ENCODE measurements at regions not wholly inside any gene's neighbourhood (a gene's known extent, or its start where the extent isn't known, plus 50 kb on each side); places are given as distances from the start of the nearest gene placed in this dataset.

GRCh38 chr1:118317842-118318614 lies 133.0 kb upstream of the SPAG17 start:
- Histone ChIP-seq H3K4me2 (ENCODE audit: control insufficient read depth, extremely low read depth, insufficient read depth, low read depth, low read length) (no peak overlapping the region), H3K4me3 (ENCODE audit: control insufficient read depth in 2 of 3, extremely low read depth in 1 of 3, insufficient read depth in 2 of 3, low read depth in 1 of 3, low read length in 3 of 3) (no peak overlapping the region), H3K27ac (ENCODE audit: control insufficient read depth, insufficient read depth, low read length) (no peak overlapping the region), H2AFZ (ENCODE audit: control insufficient read depth, low read length) (no peak overlapping the region), H3K9me1 (ENCODE audit: control insufficient read depth, extremely low read depth, insufficient read depth, low read length) (no peaks in the 10 kb centered on the region), H3K36me3 (ENCODE audit: control insufficient read depth in 2 of 2, extremely low read depth in 1 of 2, insufficient read depth in 2 of 2, low read length in 2 of 2) (no peaks in the 10 kb centered on the region), H3K9ac (ENCODE audit: control insufficient read depth, extremely low read depth, insufficient read depth, low read length) (no peak overlapping the region), H3K79me2 (ENCODE audit: control insufficient read depth, insufficient read depth, low read length) (no peaks in the 10 kb centered on the region), H3K9me3 (ENCODE audit: control insufficient read depth, low read depth, low read length) (no peaks in the 10 kb centered on the region), H4K20me1 (ENCODE audit: control insufficient read depth, extremely low read depth, insufficient read depth, low read length) (no peaks in the 10 kb centered on the region), H3K4me1 (ENCODE audit: control insufficient read depth, extremely low read depth, insufficient read depth, low read length) (no peaks in the 10 kb centered on the region), H3K27me3 (ENCODE audit: control insufficient read depth, extremely low read depth, insufficient read depth, low read length) (no peaks in the 10 kb centered on the region)
- no peak for TF ChIP-seq CTCF (optimal IDR thresholded peaks at IDR 0.05 in 1 of 3, IDR thresholded peaks at IDR 0.05 in 1 of 3, conservative IDR thresholded peaks at IDR 0.05 in 1 of 3; ENCODE audit: extremely low read depth in 1 of 3, insufficient read depth in 2 of 3, low read length in 3 of 3)
- TF ChIP-seq EZH2 (IDR thresholded peaks at IDR 0.05; ENCODE audit: low read length), result no peak
- no peak for FAIRE-seq
- dilution Hi-C loops (cut with MboI; ENCODE audit: extremely low pct_ligation_motif_present, low sequenced_read_pairs), result no loop called here
- DNase-seq (ENCODE audit: low read depth, low spot score), result no peak

- no peak overlapping the region for H2AFZ ChIP-seq (ENCODE audit: control insufficient read depth, low read length)
- no peaks in the 10 kb centered on the region for H4K20me1 ChIP-seq (ENCODE audit: control insufficient read depth, extremely low read depth, insufficient read depth, low read length)
- H3K9me3 ChIP-seq (ENCODE audit: control insufficient read depth, low read depth, low read length), result no peaks in the 10 kb centered on the region
- H3K4me3 ChIP-seq (ENCODE audit: control insufficient read depth in 2 of 3, extremely low read depth in 1 of 3, insufficient read depth in 2 of 3, low read depth in 1 of 3, low read length in 3 of 3), result no peak overlapping the region
- FAIRE-seq (no peak), DNase-seq (ENCODE audit: low read depth, low spot score) (no peak)
- no peaks in the 10 kb centered on the region for H3K27me3 ChIP-seq (ENCODE audit: control insufficient read depth, extremely low read depth, insufficient read depth, low read length)
- no peaks in the 10 kb centered on the region for H3K9me1 ChIP-seq (ENCODE audit: control insufficient read depth, extremely low read depth, insufficient read depth, low read length)
- H3K4me2 ChIP-seq (ENCODE audit: control insufficient read depth, extremely low read depth, insufficient read depth, low read depth, low read length), result no peak overlapping the region
- no peak overlapping the region for H3K9ac ChIP-seq (ENCODE audit: control insufficient read depth, extremely low read depth, insufficient read depth, low read length)
- no peaks in the 10 kb centered on the region for H3K36me3 ChIP-seq (ENCODE audit: control insufficient read depth in 2 of 2, extremely low read depth in 1 of 2, insufficient read depth in 2 of 2, low read length in 2 of 2)
- no peaks in the 10 kb centered on the region for H3K4me1 ChIP-seq (ENCODE audit: control insufficient read depth, extremely low read depth, insufficient read depth, low read length)
- no peak overlapping the region for H3K27ac ChIP-seq (ENCODE audit: control insufficient read depth, insufficient read depth, low read length)
- TF ChIP-seq CTCF (optimal IDR thresholded peaks at IDR 0.05 in 1 of 3, IDR thresholded peaks at IDR 0.05 in 1 of 3, conservative IDR thresholded peaks at IDR 0.05 in 1 of 3; ENCODE audit: extremely low read depth in 1 of 3, insufficient read depth in 2 of 3, low read length in 3 of 3) (no peak), EZH2 (IDR thresholded peaks at IDR 0.05; ENCODE audit: low read length) (no peak)
- dilution Hi-C loops (cut with MboI; ENCODE audit: extremely low pct_ligation_motif_present, low sequenced_read_pairs), result no loop called here
- H3K79me2 ChIP-seq (ENCODE audit: control insufficient read depth, insufficient read depth, low read length), result no peaks in the 10 kb centered on the region
Measured at GRCh38 chr1:118306851-118307250, 121.8 kb upstream of the SPAG17 start.
